ENCODE measurements at regions not wholly inside any gene's neighbourhood (a gene's known extent, or its start where the extent isn't known, plus 50 kb on each side); places are given as distances from the start of the nearest gene placed in this dataset.

- TF ChIP-seq CTCF (conservative IDR thresholded peaks at IDR 0.05; ENCODE audit: control insufficient read depth, insufficient read depth, low read depth, low read length) = no peak
- DNase-seq (ENCODE audit: low read depth) = no peak
Observed at GRCh38 chr3:174662653-174663052, 196.5 kb upstream of the NAALADL2 start.

GRCh38 chr3:174667386-174667785 is 191.7 kb upstream of the NAALADL2 start:
- no peak overlapping the region for H3K4me3 ChIP-seq (ENCODE audit: control insufficient read depth, low read depth, low read length)
- TF ChIP-seq CTCF (conservative IDR thresholded peaks at IDR 0.05; ENCODE audit: control insufficient read depth, insufficient read depth, low read depth, low read length) = no peak
- DNase-seq (ENCODE audit: low read depth) = no peak

More at GRCh38 chr3:174662653-174663052, 196.5 kb upstream of the NAALADL2 start:
- no peak overlapping the region for H3K4me3 ChIP-seq (ENCODE audit: control insufficient read depth, low read depth, low read length)

GRCh38 chr3:174675406-174675805 is 183.7 kb upstream of the NAALADL2 start:
- DNase-seq (ENCODE audit: low read depth) = no peak
- no peak for TF ChIP-seq CTCF (conservative IDR thresholded peaks at IDR 0.05; ENCODE audit: control insufficient read depth, insufficient read depth, low read depth, low read length)
- H3K4me3 ChIP-seq (ENCODE audit: control insufficient read depth, low read depth, low read length) = no peak overlapping the region

GRCh38 chr3:174681784-174682183 is 177.3 kb upstream of the NAALADL2 start:
- TF ChIP-seq CTCF (conservative IDR thresholded peaks at IDR 0.05; ENCODE audit: control insufficient read depth, insufficient read depth, low read depth, low read length) = no peak
- H3K4me3 ChIP-seq (ENCODE audit: control insufficient read depth, low read depth, low read length) = no peak overlapping the region
- DNase-seq (ENCODE audit: low read depth) = no peak

GRCh38 chr3:174685796-174686195 is 173.3 kb upstream of the NAALADL2 start:
- DNase-seq (ENCODE audit: low read depth) = no peak
- H3K4me3 ChIP-seq (ENCODE audit: control insufficient read depth, low read depth, low read length) = no peak overlapping the region
- TF ChIP-seq CTCF (conservative IDR thresholded peaks at IDR 0.05; ENCODE audit: control insufficient read depth, insufficient read depth, low read depth, low read length) = no peak

- TF ChIP-seq CTCF (conservative IDR thresholded peaks at IDR 0.05; ENCODE audit: control insufficient read depth, insufficient read depth, low read depth, low read length) = no peak
- no peak for DNase-seq (ENCODE audit: low read depth)
- H3K4me3 ChIP-seq (ENCODE audit: control insufficient read depth, low read depth, low read length) = no peak overlapping the region
Observed at GRCh38 chr3:174697310-174697709, 161.8 kb upstream of the NAALADL2 start.

GRCh38 chr3:174700736-174701135 is 158.4 kb upstream of the NAALADL2 start:
- TF ChIP-seq CTCF (conservative IDR thresholded peaks at IDR 0.05; ENCODE audit: control insufficient read depth, insufficient read depth, low read depth, low read length) = no peak
- H3K4me3 ChIP-seq (ENCODE audit: control insufficient read depth, low read depth, low read length) = no peak overlapping the region
- DNase-seq (ENCODE audit: low read depth) = no peak
